BJ (cell line): ENCODE measurements at regions not wholly inside any gene's neighbourhood (a gene's known extent, or its start where the extent isn't known, plus 50 kb on each side); places are given as distances from the start of the nearest gene placed in this dataset.
A peak's percentile ranks its signal among the peaks of the same experiment; 100 is the strongest.

Experiments
- CTCF ChIA-PET: fragments of 350-600 bp; formaldehyde crosslinking; extraction: SDS; loops from one replicate; lab custom pipeline; 2021; ENCODE audit warnings: antibody characterized with exemption, inconsistent platforms; lab: Yijun Ruan, JAX
- POLR2A ChIA-PET: fragments of 300-600 bp; sonication (Branson Sonifier 250); formaldehyde crosslinking; extraction: SDS; loops from one replicate; lab custom pipeline; 2021; ENCODE audit warnings: antibody characterized with exemption; lab: Charles Lee
- DNase-seq: peaks from one replicate; pipeline ENCODE4 v3.0.0-alpha.2; 2011; ENCODE audit warnings: low read depth
- H3K27me3 ChIP-seq: 2 replicates; pipeline ENCODE4 v1.6.0; 2011; ENCODE audit warnings: low read length; ENCODE audit not compliant: control insufficient read depth, insufficient read depth
- H3K36me3 ChIP-seq: 2 replicates; pipeline ENCODE4 v1.5.1; 2011; ENCODE audit warnings: low read length; ENCODE audit not compliant: control insufficient read depth, insufficient read depth
- H3K4me3 ChIP-seq: 2 replicates; pipeline ENCODE4 v1.5.1; 2011; ENCODE audit warnings: low read depth, mild to moderate bottlenecking, control low read depth, low read length
- TF ChIP-seq, protein P1 (sequence below): IDR thresholded peaks from 2 replicates; pipeline ENCODE4 v1.5.1; 2011; ENCODE audit warnings: low read depth, mild to moderate bottlenecking, control low read depth, inconsistent platforms, low read length, moderate library complexity; ENCODE audit not compliant: insufficient read depth

DNA sequence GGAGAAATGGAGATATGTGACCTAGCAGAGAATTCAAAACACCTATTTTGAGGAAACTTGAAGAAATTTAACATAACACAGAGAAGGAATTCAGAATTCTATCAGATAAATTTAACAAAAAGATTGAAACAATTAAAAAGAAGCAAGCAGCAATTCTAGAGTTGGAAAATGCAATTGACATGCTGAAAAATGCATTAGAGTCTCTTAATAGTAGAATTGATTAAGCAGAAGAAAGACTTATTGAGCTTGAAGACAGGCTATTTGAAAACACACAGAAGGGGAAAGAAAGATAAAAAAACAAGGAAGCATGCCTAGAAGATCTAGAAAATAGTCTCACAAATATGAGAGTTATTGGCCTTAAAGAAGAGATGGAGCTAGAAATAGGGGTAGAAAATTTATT, 87.8 kb upstream of the SLC1A1 start:
- no peak for DNase-seq
- TF ChIP-seq, protein P1, sequence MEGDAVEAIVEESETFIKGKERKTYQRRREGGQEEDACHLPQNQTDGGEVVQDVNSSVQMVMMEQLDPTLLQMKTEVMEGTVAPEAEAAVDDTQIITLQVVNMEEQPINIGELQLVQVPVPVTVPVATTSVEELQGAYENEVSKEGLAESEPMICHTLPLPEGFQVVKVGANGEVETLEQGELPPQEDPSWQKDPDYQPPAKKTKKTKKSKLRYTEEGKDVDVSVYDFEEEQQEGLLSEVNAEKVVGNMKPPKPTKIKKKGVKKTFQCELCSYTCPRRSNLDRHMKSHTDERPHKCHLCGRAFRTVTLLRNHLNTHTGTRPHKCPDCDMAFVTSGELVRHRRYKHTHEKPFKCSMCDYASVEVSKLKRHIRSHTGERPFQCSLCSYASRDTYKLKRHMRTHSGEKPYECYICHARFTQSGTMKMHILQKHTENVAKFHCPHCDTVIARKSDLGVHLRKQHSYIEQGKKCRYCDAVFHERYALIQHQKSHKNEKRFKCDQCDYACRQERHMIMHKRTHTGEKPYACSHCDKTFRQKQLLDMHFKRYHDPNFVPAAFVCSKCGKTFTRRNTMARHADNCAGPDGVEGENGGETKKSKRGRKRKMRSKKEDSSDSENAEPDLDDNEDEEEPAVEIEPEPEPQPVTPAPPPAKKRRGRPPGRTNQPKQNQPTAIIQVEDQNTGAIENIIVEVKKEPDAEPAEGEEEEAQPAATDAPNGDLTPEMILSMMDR = no peak
- ChIA-PET CTCF (no interaction called here), POLR2A (no interaction called here)
- no peak overlapping the region for H3K4me3 ChIP-seq
- no peaks in the 10 kb centered on the region for H3K27me3 ChIP-seq
- no peaks in the 10 kb centered on the region for H3K36me3 ChIP-seq

DNA sequence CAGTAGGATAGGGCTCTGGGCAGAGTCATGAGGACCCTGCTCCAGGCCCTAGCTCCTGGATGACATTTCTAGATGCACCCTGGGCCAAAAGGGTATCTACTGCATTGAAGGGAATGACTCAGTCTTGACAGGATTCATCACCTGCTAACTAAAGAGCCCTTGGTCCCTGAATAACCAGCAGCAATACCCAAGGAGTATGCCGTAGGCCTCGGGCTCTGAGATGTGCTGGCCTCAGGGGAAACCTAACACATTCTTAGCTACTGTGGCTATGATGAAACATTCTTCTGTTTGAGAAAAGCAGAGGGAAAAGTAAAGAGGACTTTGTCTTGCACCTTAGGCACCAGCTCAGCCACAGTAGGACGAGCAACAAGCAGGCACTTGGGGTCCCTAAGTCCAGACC, 89.5 kb upstream of the SLC1A1 start:
- no peak overlapping the region for H3K4me3 ChIP-seq
- ChIA-PET POLR2A (no interaction called here), CTCF (no interaction called here)
- no peaks in the 10 kb centered on the region for H3K36me3 ChIP-seq
- no peaks in the 10 kb centered on the region for H3K27me3 ChIP-seq
- TF ChIP-seq, protein P1 = no peak
- DNase-seq = no peak

DNA sequence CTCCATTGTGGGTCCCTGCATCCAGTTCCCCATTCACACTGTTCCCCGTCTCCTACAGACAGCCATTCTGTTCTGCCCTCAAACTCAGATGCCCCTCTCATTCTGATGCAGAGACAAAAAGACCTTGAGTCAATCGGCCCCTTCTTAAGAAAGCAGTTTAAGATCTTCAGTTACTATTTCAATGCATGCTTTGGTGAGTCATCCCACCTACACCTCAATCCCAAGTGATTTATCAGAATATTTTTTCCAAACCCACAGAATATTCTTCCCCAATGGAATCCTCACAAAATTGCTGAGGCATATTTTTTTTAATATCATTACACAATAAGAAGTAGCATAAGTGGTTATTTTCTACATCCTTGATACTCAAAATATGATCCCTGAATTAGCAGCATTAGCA, 92.4 kb upstream of the SLC1A1 start:
- Histone ChIP-seq H3K36me3 (no peaks in the 10 kb centered on the region), H3K27me3 (no peaks in the 10 kb centered on the region), H3K4me3 (no peak overlapping the region)
- CTCF ChIA-PET = no interaction called here
- DNase-seq = peak; percentile 7
- TF ChIP-seq, protein P1 = no peak
- POLR2A ChIA-PET = no interaction called here

DNA sequence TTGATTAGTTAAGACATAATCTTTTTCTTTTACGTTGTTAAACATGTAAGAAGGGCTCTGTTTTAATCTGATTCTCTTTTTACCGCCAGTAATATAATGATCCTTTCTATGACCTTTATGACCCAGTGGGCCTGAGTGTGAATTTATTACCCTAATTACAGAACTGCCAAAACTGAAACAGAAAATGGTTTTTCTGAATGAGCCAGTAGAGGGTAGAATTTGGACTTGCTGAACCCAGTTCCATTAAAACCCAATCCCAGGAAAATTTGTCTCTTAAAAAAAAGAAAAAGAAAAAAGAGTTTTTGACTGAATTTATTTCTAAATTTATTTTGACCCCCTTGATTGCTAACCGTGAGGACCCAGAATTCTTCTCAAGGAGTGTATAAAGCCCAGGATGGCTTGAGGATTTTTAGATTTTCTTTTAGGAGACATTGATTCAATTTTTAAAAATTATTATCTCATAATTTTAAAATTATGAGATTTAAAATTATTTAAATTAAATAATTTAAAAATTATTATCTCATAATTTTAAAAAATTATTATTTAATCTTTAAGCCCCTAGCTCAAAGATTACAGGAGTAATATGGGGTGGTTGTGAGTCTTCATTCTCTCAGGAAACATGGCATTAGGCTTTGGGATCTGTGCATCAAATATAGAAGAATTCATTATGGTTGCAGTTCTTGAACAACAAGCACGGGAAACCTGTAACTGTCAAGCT, 94.1 kb upstream of the GLIS3 start:
- CTCF ChIA-PET = interaction anchor here (0.7 to 1.6 kb wide), 2 partner anchors 229 to 246 kb away, joined by 3 to 4 read pairs; no protein-coding TSS in a partner anchor
- peaks cover 1% of the 10 kb centered on the region; the same call in 1 of the 2 replicates for H3K27me3 ChIP-seq
- H3K4me3 ChIP-seq = no peak overlapping the region
- no peaks in the 10 kb centered on the region for H3K36me3 ChIP-seq
- POLR2A ChIA-PET = no interaction called here
- TF ChIP-seq, protein P1 = no peak
- DNase-seq = no peak

DNA sequence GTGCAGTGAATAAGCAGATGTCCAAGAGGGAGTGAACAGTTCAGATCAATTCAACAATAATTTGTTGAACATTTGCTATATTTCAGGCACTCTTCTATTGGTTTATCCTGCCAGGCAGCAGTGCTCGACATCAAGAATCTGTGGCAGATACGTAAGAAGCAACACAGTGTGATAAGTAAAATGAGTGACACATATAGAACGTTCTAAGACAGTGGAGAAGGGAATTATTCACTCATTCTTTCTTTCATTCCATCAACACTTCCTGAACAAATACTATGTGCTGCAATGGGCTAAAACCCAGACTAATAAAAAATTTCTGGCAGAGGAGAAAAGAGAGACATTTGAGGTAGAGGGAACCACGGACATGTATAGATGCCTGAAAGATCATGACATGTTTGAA, 89.9 kb upstream of the GLIS3 start:
- ChIA-PET CTCF (no interaction called here), POLR2A (no interaction called here)
- Histone ChIP-seq H3K4me3 (no peak overlapping the region), H3K27me3 (peaks cover 1% of the 10 kb centered on the region; the same call in 1 of the 2 replicates), H3K36me3 (no peaks in the 10 kb centered on the region)
- no peak for DNase-seq
- TF ChIP-seq, protein P1 = no peak
